ENCODE measurements at regions not wholly inside any gene's neighbourhood (a gene's known extent, or its start where the extent isn't known, plus 50 kb on each side); places are given as distances from the start of the nearest gene placed in this dataset.

DNA sequence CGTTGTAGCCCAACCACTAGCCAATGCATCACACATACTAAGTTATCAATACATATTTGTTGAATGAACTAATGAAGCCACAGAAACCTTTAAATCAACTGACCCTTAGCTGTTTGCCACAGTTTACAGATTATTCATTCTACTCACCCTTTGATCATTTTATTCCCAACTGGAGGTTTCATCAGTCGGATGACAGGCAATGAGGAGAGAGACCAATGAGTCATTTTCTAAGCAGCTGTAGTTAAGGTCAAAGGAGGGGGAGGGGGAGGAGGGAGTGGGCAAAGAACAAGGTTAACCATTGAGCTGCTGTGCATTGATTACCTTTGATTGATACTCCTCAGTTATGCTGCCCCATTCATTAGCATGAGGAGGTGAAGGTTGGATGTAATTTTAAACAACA lies 469.5 kb downstream of the VRK1 start:
- no peak for DNase-seq (ENCODE audit: low spot score)

DNA sequence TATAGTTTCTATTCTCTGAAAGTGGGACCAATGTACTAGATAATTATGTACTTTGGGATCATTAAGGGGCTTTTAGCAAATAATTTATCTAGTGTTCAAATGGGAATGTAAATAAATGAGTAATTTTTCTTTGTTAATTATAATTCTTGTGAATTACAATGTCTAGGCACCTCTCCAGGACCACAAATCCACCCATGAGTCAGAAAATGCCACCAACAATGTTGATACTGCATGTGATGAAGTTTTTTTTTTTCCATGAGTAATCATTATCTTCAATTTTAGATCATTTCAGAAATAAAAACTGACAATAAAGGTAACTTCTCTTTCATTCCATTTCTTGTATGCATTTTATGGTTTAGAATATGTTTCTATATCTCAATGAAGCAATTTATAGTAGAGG lies 470.3 kb downstream of the VRK1 start:
- no peak for DNase-seq (ENCODE audit: low spot score)

DNA sequence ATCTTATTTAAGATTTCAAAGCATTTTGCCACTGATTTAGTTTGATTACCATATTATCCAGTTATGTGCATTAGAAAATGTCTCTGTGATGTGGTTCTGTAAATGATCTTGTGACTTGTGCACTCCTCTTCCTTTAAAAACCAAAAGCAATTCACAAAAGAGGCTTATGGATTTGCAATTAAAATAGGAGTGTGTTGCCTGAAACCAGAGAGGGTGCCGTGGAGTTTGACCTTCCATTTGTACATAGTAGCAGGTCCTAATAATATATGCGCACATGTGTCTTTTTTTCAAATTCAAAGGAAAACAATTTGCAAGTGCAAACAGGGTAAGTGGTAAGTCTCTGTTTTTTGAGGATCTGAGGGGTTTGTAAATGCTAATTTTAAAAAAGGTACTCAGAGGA lies 470.9 kb downstream of the VRK1 start:
- no peak for DNase-seq (ENCODE audit: low spot score)

DNA sequence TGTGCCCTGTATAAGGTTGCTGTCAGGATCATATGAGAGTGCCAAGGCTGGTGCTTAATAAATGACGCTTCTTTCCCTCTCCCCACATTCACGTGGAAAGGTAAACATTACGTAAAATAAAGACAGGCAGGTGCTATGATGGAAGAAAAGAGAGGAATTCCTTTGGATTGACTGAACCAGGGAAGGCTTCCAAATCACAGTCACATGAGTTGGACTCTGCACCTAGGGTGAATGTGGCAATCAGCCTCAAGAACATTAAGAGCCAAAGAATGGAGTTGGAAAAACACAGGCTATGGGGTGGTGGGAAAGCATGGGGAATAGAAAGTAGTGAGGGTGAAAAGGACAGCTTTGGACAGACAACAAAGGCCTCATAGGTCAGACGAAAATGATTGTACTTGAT lies 473.1 kb downstream of the VRK1 start:
- DNase-seq (ENCODE audit: low spot score), result no peak

DNA sequence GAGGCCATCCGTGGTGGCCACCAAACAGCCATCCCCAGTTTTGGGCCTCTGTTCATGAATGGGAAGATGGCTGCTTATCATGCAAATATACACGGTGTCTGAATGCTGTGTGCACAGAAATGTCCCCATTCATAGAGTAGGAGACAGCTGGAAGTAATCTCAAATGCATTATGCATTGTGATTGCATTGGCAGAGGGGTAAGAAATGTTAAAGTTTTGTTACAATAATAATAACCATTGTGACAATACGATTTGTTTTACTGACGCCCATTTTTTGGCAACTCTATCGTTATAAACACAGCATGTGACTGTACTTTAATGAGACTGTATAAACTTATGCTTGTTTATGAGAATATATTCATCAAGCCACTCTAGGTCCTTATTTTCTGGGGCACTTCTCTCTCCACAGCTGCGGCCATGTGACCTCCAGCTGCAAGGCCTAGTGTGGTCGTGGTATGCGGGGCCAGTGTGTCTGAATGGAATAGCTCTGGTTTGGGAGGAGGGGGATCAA lies 474.3 kb downstream of the VRK1 start:
- DNase-seq (ENCODE audit: low spot score), result no peak

DNA sequence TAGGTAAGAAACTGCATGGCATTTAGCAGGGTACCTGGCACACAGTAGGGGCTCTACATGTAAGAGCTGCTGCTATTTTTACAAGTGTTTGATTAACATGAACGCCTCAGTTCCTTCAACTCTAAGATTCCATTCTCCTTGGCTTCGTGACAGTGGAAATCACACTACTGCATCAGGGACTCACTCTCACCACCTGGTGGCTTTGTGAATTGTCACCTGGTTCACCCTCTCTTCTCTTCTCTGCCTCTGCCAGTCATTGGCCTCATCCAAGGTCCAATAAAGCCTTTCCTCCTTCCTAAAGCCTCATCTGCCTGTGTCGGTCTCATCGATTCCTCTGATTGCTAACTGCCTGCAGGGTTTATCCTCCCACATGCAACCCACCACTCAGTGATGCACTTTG lies 476.4 kb downstream of the VRK1 start:
- no peak for DNase-seq (ENCODE audit: low spot score)

DNA sequence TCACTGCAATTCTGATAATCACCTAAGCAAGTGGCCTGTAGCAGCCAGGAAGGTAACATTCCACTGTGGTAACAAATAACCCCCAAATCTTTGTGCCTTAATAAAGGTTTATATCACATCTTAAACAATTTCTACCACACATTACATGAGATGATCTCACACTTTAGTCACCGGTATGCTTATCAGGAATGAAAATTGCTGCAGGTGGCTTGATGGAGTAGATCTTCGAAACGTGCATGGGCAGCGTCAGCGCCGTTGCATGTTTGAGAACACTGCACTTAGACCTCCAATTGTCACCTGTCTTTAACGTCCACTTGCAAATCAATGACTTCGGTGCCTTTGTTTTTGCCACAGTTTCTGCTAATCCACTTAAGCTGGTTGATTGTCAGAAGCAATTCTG lies 477.4 kb downstream of the VRK1 start:
- no peak for DNase-seq (ENCODE audit: low spot score)

DNA sequence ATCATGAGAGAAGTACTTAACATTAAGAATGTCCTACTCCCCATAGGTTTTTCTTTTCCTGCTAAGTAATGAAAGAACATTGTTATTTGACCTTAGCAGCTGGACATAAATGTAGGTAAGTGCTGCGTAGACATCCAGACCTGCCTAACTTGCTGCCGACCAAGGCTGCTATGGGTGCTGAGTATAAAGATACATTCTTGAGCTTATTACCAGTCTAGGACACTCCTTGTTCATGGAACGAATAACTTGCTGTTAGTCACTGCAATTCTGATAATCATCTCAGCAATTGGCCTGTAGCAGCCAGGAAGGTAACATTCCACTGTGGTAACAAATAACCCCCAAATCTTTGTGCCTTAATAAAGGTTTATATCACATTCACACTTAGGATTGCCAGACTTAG lies 478.1 kb downstream of the VRK1 start:
- DNase-seq (ENCODE audit: low spot score), result no peak

DNA sequence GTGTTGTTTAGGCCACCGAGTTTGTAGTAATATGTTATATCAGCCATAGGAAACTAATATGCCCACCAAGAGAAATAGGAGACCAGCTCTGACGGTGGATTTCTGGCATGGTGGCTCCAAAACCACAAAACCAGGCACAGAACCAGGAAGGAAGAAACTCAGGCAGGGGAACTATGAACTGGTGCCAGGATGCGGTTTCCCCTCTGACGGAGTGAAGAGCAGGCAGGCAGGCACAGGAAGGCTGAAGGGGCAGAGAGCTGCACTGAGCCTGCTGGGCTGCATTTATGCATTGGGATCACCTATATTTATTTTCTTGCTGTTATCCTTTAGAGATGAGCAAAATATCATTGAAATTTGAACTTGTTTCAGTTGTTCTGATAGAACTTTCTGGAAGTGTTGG lies 479.4 kb downstream of the VRK1 start:
- no peak for DNase-seq (ENCODE audit: low spot score)

DNA sequence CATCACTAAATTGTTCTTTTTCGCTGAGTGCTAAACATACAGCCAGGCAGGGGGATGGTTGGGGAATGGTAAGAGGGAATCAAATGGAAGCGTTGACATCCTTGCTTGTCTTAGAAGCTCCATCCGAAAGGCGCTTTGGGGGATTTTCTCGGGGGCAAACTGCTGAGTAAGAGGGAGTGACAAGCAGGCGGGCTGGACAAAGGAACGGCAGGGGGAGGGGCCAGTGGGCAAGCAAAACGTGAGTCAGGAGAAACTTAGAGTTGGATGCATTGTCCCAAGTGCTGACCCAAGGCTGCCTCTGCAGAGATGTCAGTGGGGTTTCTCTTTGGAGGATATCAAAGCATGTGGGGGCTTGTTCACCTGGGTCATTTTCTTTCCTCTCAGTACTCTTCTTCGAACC lies 480.5 kb downstream of the VRK1 start:
- no peak for DNase-seq (ENCODE audit: low spot score)

DNA sequence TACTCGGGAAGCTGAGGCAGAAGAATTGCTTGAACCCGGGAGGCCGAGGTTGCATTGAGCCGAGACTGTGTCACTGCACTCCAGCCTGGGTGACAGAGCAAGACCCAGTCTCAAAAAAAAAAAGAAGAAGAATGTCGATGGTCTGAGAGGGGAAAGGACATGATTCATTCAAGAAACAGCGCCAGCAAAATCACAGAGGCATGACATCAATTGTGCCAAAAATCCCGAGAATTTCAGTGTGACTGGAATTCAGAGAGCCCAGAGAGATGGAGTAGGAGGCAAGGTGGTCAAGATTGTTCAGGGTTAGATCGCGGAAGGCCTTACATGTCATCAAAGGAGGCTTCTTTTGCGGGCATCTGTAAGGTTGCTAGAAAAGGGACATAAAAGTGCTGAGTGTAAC lies 483.3 kb downstream of the VRK1 start:
- no peak for DNase-seq (ENCODE audit: low spot score)

DNA sequence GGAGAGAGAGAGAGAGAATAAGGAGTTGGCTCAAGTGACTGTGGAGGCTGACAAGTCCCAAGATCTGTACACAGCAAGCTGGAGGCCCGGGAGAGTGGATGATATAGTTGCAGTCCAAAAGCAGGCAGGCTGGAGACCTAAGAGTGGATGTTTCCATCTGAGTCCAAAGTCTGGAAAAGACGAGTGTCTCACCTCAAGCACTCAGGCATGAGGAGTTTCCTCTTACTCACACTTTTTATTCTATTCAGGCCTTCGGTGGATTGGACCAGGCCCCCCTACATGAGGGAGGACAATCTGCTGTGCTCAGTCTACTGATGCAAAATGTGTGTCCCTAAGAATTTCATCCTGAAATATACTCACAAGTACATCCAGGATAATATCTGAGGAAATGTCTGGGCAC lies 484.6 kb downstream of the VRK1 start:
- DNase-seq (ENCODE audit: low spot score), result no peak

DNA sequence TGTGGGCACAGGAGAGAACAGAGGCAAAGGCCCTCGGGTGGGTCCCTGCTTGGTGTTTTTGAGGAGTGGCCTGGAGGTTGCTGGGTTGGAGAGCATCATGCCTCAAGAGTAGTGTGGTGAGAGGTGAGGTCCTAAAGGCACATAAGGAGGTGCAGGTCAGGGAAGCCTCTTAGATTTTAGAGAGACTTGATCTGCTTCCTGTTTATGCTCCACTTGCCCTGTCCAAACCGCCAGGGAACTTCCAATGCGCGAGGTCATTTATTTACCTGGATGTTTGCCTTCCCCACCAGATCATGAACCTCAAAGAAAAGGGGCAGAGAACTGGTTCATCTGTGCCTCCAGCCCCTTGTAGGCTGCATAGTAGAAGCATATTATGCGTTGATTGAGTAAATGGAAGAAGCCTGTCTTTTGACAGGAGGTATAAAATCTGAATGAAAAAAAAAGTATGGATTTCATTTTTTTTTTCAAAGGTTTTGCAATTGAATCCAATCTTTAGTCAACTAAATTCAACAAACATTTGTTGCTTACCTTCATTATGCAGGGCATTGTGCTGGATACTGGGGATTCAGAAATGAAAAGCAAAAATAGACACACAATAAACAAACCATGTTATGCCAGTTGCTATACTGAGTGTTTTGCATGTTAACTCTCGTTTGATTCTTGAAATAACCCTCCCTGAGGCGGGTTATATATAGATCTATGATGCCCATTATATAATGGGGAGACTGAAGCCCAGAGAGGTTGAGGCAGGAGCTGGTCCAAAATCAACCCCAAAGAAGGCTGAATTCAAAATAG lies 485.2 kb downstream of the VRK1 start:
- no peak for DNase-seq (ENCODE audit: low spot score)

DNA sequence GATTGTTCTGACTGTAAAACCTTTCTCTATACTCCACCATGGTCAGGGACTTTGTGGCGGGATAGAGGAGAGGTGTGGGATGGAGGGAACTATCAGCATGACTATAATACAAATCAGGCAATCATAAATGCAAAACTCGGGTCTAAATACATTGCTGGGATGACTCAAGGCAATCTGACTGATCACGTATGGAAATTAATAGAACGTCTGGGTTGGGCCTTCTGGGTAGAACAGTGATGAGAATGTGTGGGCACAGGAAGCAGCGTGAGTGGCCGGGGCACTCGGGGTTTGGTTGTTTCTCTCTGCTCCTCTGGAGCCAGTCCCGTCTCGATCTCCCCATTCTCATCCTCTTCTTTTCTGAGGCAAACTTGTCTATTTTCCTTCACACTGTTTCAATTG lies 485.8 kb downstream of the VRK1 start:
- no peak for DNase-seq (ENCODE audit: low spot score)

DNA sequence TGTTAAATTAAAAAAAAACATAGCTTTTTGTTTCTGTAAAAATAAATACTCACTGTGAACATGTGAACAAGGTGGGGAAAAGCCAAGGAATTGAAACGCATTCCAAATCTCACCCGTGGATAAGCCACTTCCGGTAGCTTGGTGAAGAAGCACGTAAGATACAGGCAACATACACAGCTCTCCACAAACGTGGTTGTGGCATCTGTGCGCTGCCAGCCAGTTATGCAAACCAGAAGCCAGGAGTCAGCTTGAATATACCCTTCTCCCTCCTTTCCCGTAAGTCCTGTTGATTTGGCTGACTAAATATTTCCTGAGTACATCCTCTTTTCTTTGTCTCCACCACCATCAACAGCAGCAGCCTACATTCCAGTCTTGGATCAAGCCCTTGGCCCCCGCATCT lies 486.2 kb downstream of the VRK1 start:
- no peak for DNase-seq (ENCODE audit: low spot score)

DNA sequence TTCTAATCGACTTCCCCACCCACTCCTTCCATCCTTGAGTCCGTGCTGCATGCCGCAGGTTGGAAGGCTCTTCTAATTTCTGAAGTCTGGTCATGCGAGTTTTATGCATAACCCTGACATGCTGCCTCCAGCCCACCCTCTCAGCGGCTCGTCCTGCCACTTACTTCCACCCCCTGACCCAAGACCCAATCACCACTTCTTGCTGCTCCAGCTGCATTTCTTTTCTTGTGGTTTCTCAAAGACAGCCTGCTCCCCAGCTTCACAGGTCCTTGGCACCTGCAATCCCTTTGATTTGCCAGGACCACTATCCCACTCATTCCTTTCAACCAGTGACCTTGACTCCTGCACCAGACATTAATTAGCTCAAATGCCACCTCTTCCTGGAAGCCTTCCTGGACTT lies 486.7 kb downstream of the VRK1 start:
- DNase-seq (ENCODE audit: low spot score), result no peak

DNA sequence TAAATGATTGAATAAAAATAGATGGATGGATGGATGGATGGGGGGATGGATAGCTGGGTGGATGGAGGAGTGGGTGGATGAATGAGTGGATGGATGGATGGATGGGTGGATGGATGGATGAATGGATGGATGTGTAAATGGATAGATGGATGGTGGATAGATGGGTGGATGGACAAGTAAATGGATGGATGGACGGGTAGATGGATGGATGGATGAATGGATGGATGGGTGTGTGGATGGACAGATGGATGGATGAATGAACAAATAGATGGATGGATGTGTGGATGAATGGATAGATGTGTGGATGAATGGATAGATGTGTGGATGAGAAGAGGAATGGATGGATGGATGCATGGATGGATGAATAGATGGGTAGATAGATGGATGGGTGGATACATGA lies 490.8 kb downstream of the VRK1 start:
- DNase-seq (ENCODE audit: low spot score), result no peak

DNA sequence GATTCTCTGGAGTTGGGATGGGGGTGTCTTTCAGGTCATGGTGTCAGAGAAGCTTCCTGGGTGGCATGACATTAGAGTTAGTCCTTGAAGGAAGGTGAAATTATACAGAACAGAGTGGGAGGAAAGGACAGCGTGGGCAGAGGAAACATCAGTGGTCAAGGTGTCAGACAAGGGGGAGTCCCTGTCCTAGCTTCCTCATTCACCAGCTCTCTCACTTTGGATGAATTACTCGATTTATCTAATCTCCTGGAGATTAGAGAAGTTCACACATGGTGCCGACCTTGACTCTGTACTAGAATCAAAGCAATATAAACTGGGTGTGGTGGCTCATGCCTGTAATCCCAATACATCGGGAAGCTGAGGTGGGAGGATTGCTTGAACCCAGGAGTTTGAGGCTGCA lies 492.9 kb downstream of the VRK1 start:
- no peak for DNase-seq (ENCODE audit: low spot score)

DNA sequence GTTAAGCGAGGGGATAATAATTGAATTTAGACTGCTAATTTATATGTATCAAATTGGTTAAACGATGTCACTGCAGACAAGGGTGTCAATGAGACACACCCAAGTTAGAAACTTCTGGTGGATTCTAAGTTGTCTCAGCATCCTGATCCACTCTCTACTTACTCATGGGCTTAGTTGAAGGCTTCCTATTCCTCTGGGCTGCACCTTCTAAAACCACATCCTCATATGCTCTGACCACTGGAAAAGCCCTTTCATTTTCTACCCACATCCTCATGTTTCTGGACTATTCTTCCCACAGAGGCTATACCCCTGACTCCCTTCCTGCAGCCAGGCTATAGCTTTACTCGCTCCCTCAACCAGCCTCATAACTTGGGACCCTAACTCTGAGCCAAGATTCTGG lies 493.8 kb downstream of the VRK1 start:
- no peak for DNase-seq (ENCODE audit: low spot score)

DNA sequence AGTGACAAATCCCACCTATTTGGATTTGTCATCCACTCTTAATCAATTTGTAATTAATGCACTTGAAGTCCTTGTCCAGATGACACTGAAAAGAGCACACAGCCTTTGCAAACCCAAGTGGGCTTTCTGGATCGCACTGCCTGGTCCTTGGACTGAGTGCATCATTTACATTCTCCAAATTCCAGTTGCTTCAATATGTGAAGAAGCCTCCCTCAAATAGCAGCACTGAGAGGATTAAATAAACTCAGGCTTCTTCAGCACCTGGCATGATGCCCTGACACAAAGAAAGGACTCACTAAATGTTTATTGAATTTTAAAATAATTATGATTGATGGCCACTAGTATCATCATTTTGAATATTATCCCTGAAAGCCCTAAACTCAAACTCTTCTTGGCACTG lies 496.5 kb downstream of the VRK1 start:
- no peak for DNase-seq (ENCODE audit: low spot score)

DNA sequence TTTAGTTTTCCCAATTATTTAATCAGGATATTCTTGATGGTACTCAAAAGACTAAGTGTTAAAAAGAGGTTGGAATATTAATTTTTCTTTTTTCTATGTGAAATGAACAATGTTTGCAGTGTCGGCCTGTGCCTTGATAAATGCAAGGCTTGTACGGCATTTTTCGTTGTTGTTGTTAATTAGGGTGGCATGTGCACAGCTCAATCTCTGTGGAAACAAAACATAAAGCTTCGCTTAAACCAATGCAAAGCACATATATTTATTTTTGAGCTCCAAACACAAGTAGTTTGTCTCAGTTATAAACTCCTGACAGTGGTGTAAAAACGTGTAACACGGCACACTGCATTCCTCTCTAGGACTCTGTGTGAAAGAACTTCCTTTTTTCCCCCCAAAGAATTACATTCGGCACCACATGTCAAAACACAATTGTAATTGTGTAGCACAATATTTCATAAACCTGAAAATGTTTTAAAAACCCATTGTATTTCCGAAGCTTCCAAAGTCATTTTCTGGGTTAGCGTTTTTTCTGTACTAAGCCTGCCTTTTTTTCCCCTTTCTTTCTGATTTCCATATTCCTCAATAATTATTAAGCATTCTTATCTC lies 498.0 kb downstream of the VRK1 start:
- DNase-seq (ENCODE audit: low spot score), result no peak

DNA sequence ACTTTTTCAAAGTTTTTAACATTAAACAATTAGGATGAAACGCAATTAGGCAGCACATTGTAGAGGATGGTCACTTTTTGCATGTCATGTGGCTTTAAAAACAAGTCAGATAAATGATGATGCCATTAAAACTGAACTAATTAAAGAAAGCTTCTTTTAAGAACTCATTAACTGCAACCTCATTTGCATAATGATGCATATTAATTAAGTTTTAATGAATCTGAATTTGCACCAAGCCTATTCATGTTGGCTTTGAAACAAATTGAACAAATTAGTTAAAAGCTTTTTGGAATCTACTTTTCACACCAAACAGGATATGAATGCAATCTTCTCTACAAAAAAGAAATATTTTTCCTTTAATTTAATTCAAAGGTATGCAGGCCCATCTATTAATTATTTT lies 499.0 kb downstream of the VRK1 start:
- DNase-seq (ENCODE audit: low spot score), result no peak

DNA sequence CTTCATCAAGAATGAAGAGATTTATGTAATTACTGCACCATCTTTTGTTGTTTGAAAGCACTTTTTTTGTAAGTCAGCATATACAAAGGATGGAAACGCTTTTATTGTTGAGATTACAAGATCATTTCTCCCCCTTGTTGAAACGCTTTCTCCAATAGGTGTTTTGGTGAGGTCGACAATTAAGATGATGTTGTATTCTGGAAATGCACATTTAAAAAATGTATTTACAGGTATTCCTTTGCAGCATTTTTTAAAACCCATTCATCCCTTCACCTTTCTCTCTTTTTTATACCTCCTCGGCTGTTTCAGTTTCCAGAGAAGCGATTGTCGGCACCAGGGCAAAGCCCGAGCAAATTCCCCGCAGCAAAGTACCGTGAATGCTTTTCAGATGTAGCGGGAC lies 499.9 kb downstream of the VRK1 start:
- no peak for DNase-seq (ENCODE audit: low spot score)

DNA sequence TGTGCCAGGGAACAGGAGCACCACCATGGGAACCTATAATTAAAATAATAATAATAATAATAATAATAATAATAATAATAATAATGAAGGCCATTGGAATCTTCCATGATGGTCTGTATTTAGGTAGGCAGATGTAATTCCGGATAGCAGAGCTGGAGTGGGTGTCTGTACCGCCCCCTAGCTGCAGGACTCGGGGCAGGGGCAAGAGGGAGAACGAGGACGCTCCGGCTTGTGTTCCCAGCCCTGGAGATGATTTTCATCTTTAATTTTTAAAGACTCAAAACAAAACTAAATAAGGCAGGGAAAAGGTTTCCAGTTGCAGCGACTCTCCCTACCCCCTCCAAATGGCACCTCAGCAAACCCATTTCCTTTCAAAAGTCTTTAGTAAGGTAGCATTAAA lies 501.1 kb downstream of the VRK1 start:
- DNase-seq (ENCODE audit: low spot score), result no peak
